DMS53 treated with DMSO at 0.1 percent for 48 hours (cell line): ENCODE measurements at regions not wholly inside any gene's neighbourhood (a gene's known extent, or its start where the extent isn't known, plus 50 kb on each side); places are given as distances from the start of the nearest gene placed in this dataset.
"Not testable (repeated sequence)": the region's sequence is repeated elsewhere in the genome, so short reads cannot be mapped to it uniquely, and the experiment has no call there.

Experiments
- DNase-seq: peaks from one replicate; lab custom pipeline; 2025; ENCODE audit not compliant: unreplicated experiment; lab: John Stamatoyannopoulos, UW

- no peak for DNase-seq
Observed at GRCh38 chr10:8332730-8333111, 278.2 kb downstream of the GATA3 start.

DNA sequence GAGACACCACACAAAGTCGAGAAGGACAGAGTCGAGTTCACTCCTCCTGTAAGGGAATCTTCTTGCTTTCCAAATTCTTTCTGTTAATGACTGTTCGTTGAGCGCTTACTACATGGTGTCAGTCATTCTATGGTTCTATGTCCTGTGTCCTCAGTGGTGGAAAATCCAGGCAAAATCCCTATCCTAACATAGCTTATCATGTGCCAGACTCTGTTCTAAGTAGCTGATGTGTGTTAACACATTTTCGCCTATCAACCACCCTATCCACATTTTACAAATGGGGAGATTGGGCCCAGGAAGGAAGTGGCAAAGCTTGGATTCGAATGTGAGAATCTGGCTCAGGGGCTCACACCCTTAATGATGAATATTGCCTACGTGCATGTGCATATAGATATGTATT is 280.1 kb downstream of the GATA3 start:
- no peak for DNase-seq

DNA sequence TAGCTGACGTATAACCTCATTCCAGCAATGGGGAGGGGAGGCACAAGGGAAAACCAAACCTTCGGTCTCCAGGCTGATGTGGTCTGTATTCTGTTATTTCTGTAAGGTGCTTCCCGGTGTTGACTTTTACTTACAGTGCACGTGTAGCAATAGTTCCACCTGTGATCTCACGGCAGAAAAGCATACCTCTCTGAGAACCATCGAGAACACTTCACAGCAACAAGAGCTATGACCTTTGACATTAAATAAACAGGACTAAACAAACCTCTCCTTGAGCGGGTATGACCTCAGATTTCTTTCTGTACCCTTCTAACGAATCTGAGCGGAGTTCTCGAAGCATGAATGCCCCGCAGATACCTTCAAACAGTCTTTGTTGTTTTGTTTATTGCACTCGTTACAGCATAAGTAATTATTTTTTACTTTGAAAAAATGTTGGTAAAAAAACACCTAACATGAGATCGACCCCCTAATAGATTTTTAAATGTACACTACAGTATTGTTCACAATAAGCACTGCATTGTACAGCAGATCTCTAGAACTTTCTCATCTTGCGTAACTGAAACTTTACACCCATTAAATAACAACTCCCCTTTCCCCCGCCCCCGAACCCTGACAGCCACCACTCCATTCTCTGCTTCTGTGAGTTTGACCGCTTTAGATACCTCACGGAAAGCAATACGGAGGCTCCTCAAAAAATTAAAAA is 282.3 kb downstream of the GATA3 start:
- peak; percentile 20 for DNase-seq

GRCh38 chr10:8337332-8337651 is 282.8 kb downstream of the GATA3 start:
- no peak for DNase-seq

GRCh38 chr10:8338177-8338766 is 283.8 kb downstream of the GATA3 start:
- DNase-seq = no peak

GRCh38 chr10:8344756-8345155 is 290.3 kb downstream of the GATA3 start:
- no peak for DNase-seq

GRCh38 chr10:8346861-8347260 is 292.4 kb downstream of the GATA3 start:
- DNase-seq = no peak

DNA sequence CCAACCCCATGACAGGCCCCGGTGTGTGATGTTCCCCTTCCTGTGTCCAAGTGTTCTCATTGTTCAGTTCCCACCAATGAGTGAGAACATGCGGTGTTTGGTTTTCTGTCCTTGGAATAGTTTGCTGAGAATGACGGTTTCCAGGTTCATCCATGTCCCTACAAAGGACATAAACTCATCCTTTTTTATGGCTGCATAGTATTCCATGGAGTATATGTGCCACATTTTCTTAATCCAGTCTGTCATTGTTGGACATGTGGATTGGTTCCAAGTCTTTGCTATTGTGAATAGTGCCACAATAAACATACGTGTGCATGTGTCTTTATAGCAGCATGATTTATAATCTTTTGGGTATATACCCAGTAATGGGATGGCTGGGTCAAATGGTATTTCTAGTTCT is 293.1 kb downstream of the GATA3 start:
- DNase-seq = not testable (repeated sequence)

DNA sequence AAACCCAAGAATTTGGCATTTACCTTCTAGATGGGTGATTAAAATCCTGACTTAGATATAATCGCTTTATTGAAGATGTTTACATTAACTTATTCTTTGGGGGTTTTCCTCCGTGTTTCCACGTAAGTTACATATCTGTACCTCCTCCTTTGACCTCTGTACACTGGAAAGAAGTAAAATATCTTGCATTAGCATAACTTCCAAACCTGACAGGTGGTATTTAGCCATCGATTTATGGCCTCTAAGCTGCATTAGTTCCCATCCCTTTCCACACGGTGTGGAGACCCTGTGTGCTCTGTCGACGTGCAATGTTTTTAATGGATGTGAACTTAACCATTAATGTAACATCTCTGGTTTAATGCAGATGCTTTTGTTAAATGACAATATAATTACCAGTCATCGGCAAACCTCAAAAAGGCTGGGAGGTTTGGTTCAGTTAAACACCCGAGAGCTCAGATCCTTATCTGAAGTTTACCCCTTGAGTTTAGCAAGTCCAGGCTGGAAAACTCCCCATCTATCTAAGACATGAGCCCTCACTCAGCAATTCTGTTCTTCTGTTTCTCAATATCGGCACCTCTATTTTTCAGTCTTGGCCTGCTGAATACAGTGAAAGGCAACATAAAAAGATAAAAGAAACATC is 295.2 kb downstream of the GATA3 start:
- DNase-seq = no peak

DNA sequence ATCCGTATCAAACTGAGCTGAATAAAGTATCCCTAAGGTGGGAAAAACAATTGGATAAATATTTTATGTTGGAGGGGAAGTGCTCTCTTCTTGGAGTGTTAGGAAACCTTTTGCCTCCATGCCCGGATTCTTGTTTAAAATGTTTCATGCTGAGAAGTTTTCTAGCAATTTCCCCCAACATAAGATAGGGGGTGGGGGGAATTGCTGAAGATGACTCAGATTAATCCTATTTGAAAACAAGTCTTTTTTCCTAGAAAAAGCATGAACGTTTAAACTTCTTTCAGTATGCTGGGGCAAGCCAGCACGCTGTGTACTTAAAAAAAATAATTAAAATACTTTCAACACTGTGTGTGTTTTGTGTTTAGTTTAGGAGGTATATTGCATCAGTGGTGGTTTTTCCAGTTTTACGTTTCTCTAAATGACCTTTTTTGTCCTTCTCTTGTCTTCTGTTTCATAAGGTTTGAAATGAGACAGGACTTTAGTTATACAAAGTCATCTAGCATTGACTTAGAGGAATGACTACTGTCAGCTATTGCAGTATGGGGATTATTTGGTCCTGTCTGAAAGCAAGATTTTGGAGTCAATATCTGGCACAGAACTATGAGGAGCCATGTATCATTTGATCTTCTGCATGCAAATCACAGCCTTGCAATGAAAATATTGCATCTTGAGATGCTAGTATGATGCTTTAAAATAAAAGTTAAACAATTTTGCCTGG is 295.9 kb downstream of the GATA3 start:
- DNase-seq = no peak

DNA sequence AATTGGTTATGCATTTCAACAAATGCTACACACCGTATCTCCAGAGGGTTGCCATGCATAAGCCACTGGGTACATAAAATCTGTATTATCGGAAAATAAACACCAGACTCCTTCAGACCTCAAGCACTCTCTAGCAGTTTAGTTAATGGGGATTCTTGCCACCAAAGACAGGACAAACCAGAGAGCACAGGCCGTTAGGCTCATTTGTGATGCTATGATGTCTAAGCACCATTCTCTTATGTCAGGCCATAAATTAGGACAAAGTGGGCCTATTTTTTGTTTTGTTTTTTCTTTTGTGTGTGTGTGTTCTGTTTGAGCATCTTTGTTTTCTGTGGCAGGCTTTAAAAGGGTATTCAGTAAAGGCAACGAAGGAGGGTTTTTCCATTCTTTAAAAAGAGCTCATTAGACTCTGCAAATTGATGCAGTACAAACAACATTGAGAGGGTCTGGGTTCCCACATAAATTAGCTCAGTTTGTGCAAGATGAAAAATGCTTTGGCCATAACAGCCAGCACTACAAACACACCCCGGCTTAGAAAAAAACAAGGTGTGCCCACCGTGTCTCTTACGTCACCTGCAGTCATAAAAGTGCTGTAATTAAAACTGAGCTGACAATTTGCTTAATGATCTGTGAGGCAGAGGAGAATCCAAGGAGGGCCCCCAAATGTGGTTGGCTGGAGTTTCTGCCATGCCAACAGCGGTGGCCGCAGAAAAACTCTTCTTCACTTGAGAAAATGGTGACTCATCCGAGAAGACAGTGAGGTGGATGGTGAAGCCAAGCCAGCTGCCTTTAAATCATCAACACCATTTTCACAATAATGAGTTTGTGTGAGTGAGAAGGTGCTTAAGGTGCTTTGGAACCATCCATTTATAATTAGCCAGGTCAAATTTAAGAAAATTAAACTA is 297.9 kb downstream of the GATA3 start:
- DNase-seq = no peak

DNA sequence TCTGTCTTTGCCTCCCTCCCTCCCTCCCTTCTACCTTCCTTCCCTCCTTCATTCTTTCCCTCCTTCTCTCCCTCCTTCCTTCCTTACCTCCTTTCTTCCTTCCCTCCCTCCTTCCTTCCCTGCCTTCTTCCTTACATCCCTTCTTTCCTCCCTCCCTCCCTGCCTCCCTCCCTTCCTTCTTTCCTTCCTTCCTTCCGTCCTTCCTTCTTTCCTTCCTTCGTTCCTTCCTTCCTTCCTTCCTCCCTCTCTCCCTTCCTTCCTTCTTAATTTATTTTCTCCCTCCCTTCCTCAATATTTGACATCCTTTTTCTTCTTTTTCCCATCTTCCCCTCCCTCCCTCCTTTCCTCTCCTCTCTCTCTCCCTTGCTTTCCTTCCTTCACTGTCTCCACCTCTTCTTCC is 301.8 kb downstream of the GATA3 start:
- DNase-seq = no peak

DNA sequence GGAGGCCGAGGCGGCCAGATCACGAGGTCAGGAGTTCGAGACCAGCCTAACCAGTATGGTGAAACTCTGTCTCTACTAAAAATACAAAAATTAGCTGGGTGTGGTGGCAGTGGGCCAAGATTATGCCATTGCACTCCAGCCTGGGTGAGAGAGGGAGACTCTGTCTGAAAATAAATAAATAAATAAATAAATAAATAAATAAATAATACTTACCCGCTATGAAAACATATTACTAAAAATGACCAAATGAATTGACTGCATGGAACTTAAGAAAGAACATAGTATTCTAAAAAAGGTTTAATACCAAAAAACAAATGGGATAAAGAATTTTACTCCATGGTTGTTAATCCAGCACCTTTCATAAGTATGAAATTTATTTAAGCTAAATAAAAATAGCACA is 305.0 kb downstream of the GATA3 start:
- no peak for DNase-seq

- no peak for DNase-seq
Observed at GRCh38 chr10:8360365-8360764, 305.9 kb downstream of the GATA3 start.

DNA sequence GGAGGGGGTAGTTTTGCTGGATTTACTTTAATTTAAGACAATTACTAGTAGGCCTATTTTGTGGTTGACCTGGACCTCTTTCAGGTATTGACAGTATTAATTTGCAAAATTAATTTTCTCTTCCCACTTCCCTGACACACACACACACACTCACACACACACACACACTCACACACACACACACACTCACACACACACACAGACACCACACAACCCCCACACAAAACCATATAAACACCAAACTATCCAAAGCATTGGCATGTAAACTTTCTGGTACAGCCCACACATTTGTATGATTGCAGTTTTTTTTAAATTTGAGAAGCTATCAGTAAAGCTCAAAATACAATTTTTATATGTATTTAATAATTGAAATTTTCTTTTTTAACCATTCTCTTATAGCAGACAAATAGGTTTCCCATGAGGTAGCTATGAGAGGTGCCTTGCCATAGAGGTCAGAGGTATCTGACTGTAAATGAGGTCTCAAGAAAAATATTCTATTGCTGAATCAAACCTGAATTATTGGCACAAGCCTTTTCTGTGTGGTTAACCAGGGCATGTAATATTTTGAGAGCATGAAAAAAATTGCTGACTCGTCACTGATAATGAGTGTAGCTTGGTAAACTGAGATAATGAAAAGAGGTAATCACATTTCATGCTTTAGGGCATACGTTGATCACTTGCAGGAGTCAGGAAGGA is 306.5 kb downstream of the GATA3 start:
- DNase-seq = no peak

DNA sequence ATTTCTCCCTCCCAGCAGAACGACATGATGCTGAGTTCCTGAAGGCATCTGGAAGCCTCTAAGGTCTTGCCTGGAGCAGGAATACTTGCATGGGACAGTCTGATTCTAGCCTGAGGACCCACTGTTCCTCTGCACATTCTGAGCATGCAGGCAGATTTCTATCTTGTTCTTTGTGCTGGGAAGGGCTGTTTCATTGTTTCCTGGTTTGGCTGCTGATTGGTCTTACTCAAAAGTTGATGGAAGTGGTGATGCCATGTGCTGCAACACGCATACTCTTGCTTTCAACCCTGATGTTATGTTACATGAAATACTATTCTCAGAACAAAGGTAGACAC is 307.0 kb downstream of the GATA3 start:
- DNase-seq = no peak

DNA sequence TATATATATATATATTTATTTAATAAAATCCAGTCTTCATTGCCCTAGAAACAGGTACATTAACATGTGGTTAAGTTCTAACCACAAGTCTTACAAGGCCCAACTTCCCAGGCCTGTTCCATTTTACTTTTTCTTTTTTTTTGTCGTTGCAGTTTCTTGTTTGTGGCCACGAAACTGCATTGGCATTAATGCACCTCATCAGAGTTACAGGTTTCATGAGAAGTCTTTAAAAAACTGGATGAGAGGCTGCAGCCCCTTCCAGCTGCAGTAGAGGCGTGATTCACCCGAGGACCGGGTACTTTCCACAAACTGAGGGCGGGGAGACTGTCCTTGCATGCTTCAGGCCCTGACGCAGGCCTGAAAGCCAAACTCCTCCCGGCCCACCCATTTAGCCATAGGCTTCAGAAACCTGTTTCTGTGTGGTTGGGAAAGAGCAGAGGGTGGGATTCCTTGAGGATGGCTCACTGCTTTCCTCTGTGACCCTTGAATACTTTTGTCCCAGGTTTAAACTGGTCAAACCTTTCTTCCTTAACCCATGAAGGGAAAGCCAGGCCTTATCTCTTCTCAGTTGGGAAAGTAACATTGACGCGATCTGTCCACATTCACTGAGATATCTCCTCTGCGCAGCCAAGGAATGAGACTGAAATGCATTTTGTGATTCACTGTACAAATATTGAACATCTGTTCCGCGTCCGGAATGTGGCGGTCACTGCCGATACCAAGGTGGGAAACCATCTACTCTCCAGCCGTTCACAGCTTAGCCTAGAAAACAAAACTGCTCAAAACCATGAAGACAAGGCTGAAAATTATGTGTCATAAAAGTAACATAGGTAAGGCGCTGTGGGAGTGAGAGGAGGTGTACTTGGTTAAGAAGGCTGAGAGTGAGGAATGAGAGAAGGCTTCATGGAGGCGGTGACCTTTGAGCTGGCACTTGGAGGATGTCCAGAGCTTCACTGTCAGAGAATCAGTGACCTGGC is 311.7 kb downstream of the GATA3 start:
- no peak for DNase-seq

- not testable (repeated sequence) for DNase-seq
Observed at GRCh38 chr10:8367672-8368411, 313.4 kb downstream of the GATA3 start.

- DNase-seq = no peak
Observed at GRCh38 chr10:8369666-8370065, 315.2 kb downstream of the GATA3 start.
